Activated CD8-positive, alpha-beta memory T cell treated with anti-CD3 and anti-CD28 coated beads for 48 hours (primary cell): ENCODE measurements at regions not wholly inside any gene's neighbourhood (a gene's known extent, or its start where the extent isn't known, plus 50 kb on each side); places are given as distances from the start of the nearest gene placed in this dataset.
"Not testable (repeated sequence)": the region's sequence is repeated elsewhere in the genome, so short reads cannot be mapped to it uniquely, and the experiment has no call there.

Experiments
- DNase-seq, 3 experiments: peaks; one replicate each; pipeline ENCODE4 v3.0.0-alpha.2; 2020; ENCODE audit warnings: low read depth in 2 of 3, low spot score in 2 of 3

- DNase-seq = not testable (repeated sequence)
Measured at GRCh38 chr4:129853685-129854467, 757.9 kb downstream of the C4orf33 start.

- no peak for DNase-seq
Measured at GRCh38 chr4:129862461-129862860, 766.5 kb downstream of the C4orf33 start.

- DNase-seq = no peak
Measured at GRCh38 chr4:129863206-129863605, 767.3 kb downstream of the C4orf33 start.

- DNase-seq = no peak
Measured at GRCh38 chr4:129883996-129884395, 788.0 kb downstream of the C4orf33 start.

- DNase-seq = no peak
Measured at GRCh38 chr4:129897111-129897510, 801.2 kb downstream of the C4orf33 start.

- no peak for DNase-seq
Measured at GRCh38 chr4:129899849-129900248, 803.9 kb downstream of the C4orf33 start.

GRCh38 chr4:129900430-129900953 lies 804.5 kb downstream of the C4orf33 start:
- DNase-seq = no peak

GRCh38 chr4:129901205-129901604 lies 805.3 kb downstream of the C4orf33 start:
- DNase-seq = no peak

GRCh38 chr4:129903861-129904260 lies 807.9 kb downstream of the C4orf33 start:
- DNase-seq = no peak

- DNase-seq = no peak
Measured at GRCh38 chr4:129905256-129905655, 809.3 kb downstream of the C4orf33 start.

- DNase-seq = no peak
Measured at GRCh38 chr4:129908117-129908516, 812.2 kb downstream of the C4orf33 start.

GRCh38 chr4:129916991-129917390 lies 821.0 kb downstream of the C4orf33 start:
- no peak for DNase-seq

GRCh38 chr4:129917651-129918050 lies 821.7 kb downstream of the C4orf33 start:
- no peak for DNase-seq

- no peak for DNase-seq
Measured at GRCh38 chr4:129926936-129927335, 831.0 kb downstream of the C4orf33 start.

- no peak for DNase-seq
Measured at GRCh38 chr4:129929052-129929451, 833.1 kb downstream of the C4orf33 start.

- no peak for DNase-seq
Measured at GRCh38 chr4:129929984-129930383, 834.0 kb downstream of the C4orf33 start.

GRCh38 chr4:129950217-129950616 lies 854.3 kb downstream of the C4orf33 start:
- DNase-seq = no peak

- no peak for DNase-seq
Measured at GRCh38 chr4:129966175-129966574, 870.2 kb downstream of the C4orf33 start.

- no peak for DNase-seq
Measured at GRCh38 chr4:129968366-129968765, 872.4 kb downstream of the C4orf33 start.

GRCh38 chr4:129968778-129969177 lies 872.8 kb downstream of the C4orf33 start:
- no peak for DNase-seq

- DNase-seq = no peak
Measured at GRCh38 chr4:129970801-129971200, 874.8 kb downstream of the C4orf33 start.

GRCh38 chr4:129971419-129971818 lies 875.5 kb downstream of the C4orf33 start:
- DNase-seq = no peak

- DNase-seq = no peak
Measured at GRCh38 chr4:129972257-129972656, 876.3 kb downstream of the C4orf33 start.
